ENCODE measurements at regions not wholly inside any gene's neighbourhood (a gene's known extent, or its start where the extent isn't known, plus 50 kb on each side); places are given as distances from the start of the nearest gene placed in this dataset.
A peak's percentile ranks its signal among the peaks of the same experiment; 100 is the strongest.

- no peak for DNase-seq
These were observed 254.8 kb downstream of the CDC5L start for GRCh38 chr6:44642349-44642748.

GRCh38 chr6:44642870-44643522, 255.5 kb downstream of the CDC5L start:
- no peak for DNase-seq

- DNase-seq = no peak
These were observed 257.8 kb downstream of the CDC5L start for GRCh38 chr6:44645276-44645675.

- DNase-seq = no peak
These were observed 258.8 kb downstream of the CDC5L start for GRCh38 chr6:44646355-44646754.

GRCh38 chr6:44649365-44650025, 262.0 kb downstream of the CDC5L start:
- DNase-seq = no peak

- no peak for DNase-seq
These were observed 263.0 kb downstream of the CDC5L start for GRCh38 chr6:44650495-44650894.

GRCh38 chr6:44650947-44651346, 263.4 kb downstream of the CDC5L start:
- DNase-seq = no peak

- no peak for DNase-seq
These were observed 264.1 kb downstream of the CDC5L start for GRCh38 chr6:44651604-44652003.

GRCh38 chr6:44652547-44652946, 265.0 kb downstream of the CDC5L start:
- no peak for DNase-seq

- DNase-seq = no peak
These were observed 265.6 kb downstream of the CDC5L start for GRCh38 chr6:44653091-44653490.

- DNase-seq = no peak
These were observed 266.3 kb downstream of the CDC5L start for GRCh38 chr6:44653761-44654218.

GRCh38 chr6:44655412-44656342, 268.2 kb downstream of the CDC5L start:
- DNase-seq = peak; percentile 57 to 68

- no peak for DNase-seq
These were observed 269.2 kb downstream of the CDC5L start for GRCh38 chr6:44656691-44657090.

- DNase-seq = no peak
These were observed 269.8 kb downstream of the CDC5L start for GRCh38 chr6:44657206-44657819.

- DNase-seq = no peak
These were observed 271.1 kb downstream of the CDC5L start for GRCh38 chr6:44658571-44658970.

GRCh38 chr6:44659726-44660125, 272.2 kb downstream of the CDC5L start:
- DNase-seq = no peak

GRCh38 chr6:44660561-44661220, 273.2 kb downstream of the CDC5L start:
- DNase-seq = no peak

GRCh38 chr6:44661221-44662008, 273.9 kb downstream of the CDC5L start:
- no peak for DNase-seq

GRCh38 chr6:44662461-44663121, 275.1 kb downstream of the CDC5L start:
- no peak for DNase-seq

GRCh38 chr6:44663860-44664634, 276.5 kb downstream of the CDC5L start:
- DNase-seq = no peak
